Activated CD8-positive, alpha-beta T cell treated with anti-CD3 and anti-CD28 coated beads for 36 hours (primary cell): ENCODE measurements at regions not wholly inside any gene's neighbourhood (a gene's known extent, or its start where the extent isn't known, plus 50 kb on each side); places are given as distances from the start of the nearest gene placed in this dataset.
"Not testable (repeated sequence)": the region's sequence is repeated elsewhere in the genome, so short reads cannot be mapped to it uniquely, and the experiment has no call there.

Experiments
- ATAC-seq: fragments of 200-7000 bp; cut with Tn5 transposase; one replicate; pipeline ENCODE4 v1.10.0; 2021; ENCODE audit warnings: mild to moderate bottlenecking, moderate library complexity
- CTCF ChIA-PET: fragments of 350-600 bp; sonication (Branson Sonifier 250); formaldehyde crosslinking; loops from one replicate; lab custom pipeline; 2021; ENCODE audit warnings: antibody characterized with exemption; lab: Charles Lee
- POLR2A ChIA-PET: fragments of 350-600 bp; sonication (Branson Sonifier 250); formaldehyde crosslinking; loops from one replicate; lab custom pipeline; 2021; ENCODE audit warnings: antibody characterized with exemption; lab: Charles Lee
- DNase-seq: peaks from one replicate; pipeline ENCODE4 v3.0.0-alpha.2; 2020
- H3K27ac Mint-ChIP-seq: one replicate; pipeline ENCODE4 v1.8.0; 2021; ENCODE audit warnings: mild to moderate bottlenecking, mixed read lengths
- H3K27me3 Mint-ChIP-seq: one replicate; pipeline ENCODE4 v1.8.0; 2021; ENCODE audit warnings: mixed read lengths
- H3K36me3 Mint-ChIP-seq: one replicate; pipeline ENCODE4 v1.8.0; 2021; ENCODE audit warnings: low read depth, mixed read lengths
- H3K4me1 Mint-ChIP-seq: one replicate; pipeline ENCODE4 v1.8.0; 2021; ENCODE audit warnings: low read depth, mixed read lengths
- H3K4me3 Mint-ChIP-seq: one replicate; pipeline ENCODE4 v1.8.0; 2021; ENCODE audit warnings: mild to moderate bottlenecking, moderate library complexity, mixed read lengths
- H3K9me3 Mint-ChIP-seq: one replicate; pipeline ENCODE4 v1.8.0; 2021; ENCODE audit warnings: mixed read lengths
- intact Hi-C: fragments of 100-400 bp; cut with micrococcal nuclease; formaldehyde crosslinking; loops from one replicate; pipeline ENCODE4 v1.10.0; 2022
- TF ChIP-seq, protein P1 (sequence below): fragments of 200-600 bp; IDR thresholded peaks from one replicate; pipeline ENCODE4 v1.8.0; 2022; ENCODE audit warnings: antibody characterized with exemption, mild to moderate bottlenecking

DNA sequence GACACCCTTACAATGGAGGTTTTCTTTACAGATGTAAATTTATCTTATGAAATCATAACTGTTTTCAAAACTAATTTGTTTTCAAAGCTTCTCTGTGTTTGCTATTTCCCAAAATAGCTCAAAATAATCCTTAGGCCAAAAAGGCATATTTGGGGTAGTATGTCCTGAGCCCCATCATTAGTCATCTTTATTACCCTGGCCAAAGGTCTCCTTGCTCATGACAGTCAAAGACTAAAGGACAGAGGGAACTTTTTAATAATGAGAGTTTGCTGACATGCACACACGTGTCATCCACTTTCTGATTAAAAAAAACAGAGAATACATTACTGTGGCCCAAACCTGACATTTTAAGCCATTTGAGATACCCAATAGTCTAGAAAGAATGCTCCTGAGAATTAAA is 221.9 kb upstream of the DUSP10 start:
- DNase-seq (no peak), ATAC-seq (no peak)
- POLR2A ChIA-PET: no interaction called here
- Mint-ChIP-seq H3K4me3 (no peak overlapping the region), H3K9me3 (no peaks in the 10 kb centered on the region), H3K36me3 (no peaks in the 10 kb centered on the region), H3K27ac (no peak overlapping the region), H3K27me3 (no peaks in the 10 kb centered on the region), H3K4me1 (peaks cover 18% of the 10 kb centered on the region)
- intact Hi-C loops: loop anchor here (5.0 kb wide), 1 partner anchor 186 kb away; no protein-coding TSS in a partner anchor
- CTCF ChIA-PET: no interaction called here
- TF ChIP-seq, protein P1, sequence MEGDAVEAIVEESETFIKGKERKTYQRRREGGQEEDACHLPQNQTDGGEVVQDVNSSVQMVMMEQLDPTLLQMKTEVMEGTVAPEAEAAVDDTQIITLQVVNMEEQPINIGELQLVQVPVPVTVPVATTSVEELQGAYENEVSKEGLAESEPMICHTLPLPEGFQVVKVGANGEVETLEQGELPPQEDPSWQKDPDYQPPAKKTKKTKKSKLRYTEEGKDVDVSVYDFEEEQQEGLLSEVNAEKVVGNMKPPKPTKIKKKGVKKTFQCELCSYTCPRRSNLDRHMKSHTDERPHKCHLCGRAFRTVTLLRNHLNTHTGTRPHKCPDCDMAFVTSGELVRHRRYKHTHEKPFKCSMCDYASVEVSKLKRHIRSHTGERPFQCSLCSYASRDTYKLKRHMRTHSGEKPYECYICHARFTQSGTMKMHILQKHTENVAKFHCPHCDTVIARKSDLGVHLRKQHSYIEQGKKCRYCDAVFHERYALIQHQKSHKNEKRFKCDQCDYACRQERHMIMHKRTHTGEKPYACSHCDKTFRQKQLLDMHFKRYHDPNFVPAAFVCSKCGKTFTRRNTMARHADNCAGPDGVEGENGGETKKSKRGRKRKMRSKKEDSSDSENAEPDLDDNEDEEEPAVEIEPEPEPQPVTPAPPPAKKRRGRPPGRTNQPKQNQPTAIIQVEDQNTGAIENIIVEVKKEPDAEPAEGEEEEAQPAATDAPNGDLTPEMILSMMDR: no peak

DNA sequence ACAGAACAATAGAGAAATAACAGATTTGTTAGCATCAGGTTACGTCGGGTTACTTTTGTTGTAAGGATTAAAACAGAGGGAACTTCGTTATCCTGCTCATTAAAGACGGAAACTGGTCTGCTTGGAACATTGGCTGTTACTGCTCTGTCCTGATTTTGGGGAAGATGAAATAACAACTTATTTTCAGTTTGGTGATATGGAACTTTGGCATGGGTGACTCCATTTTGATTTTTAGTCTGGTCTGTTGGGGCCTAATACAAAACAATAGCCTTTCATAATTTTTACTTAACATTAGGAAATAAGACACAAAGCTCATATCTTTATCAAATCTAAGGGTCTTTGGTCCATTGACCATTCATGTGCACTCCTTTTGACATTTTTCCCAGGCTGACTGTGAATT is 220.5 kb upstream of the DUSP10 start:
- CTCF ChIA-PET: interaction anchor here (0.6 to 1.2 kb wide), 4 partner anchors 9 to 526 kb away, joined by 3 read pairs; no protein-coding TSS in a partner anchor
- intact Hi-C loops: loop anchor here (5.0 kb wide), 1 partner anchor 185 kb away; no protein-coding TSS in a partner anchor

GRCh38 chr1:221961532-221962292 is 219.8 kb upstream of the DUSP10 start:
- H3K36me3 Mint-ChIP-seq: no peaks in the 10 kb centered on the region
- ChIA-PET CTCF (interaction anchor here (0.8 to 1.2 kb wide), 8 partner anchors 9 to 526 kb away, joined by 3 to 4 read pairs (median 3); no protein-coding TSS in a partner anchor), POLR2A (interaction anchor here (1.6 kb wide), 1 partner anchor 311 kb away, joined by 4 read pairs; no protein-coding TSS in a partner anchor)
- DNase-seq (peak; percentile 84), ATAC-seq (peak; percentile 97)
- TF ChIP-seq, protein P1: no peak
- H3K27me3 Mint-ChIP-seq: no peaks in the 10 kb centered on the region
- H3K27ac Mint-ChIP-seq: peak overlapping the region; percentile 63
- H3K4me1 Mint-ChIP-seq: peaks cover 18% of the 10 kb centered on the region
- no peaks in the 10 kb centered on the region for H3K9me3 Mint-ChIP-seq
- intact Hi-C loops: loop anchor here (5.0 kb wide), 1 partner anchor 184 kb away; no protein-coding TSS in a partner anchor
- H3K4me3 Mint-ChIP-seq: no peak overlapping the region

More for the DNA sequence above, 220.5 kb upstream of the DUSP10 start:
- peaks cover 18% of the 10 kb centered on the region for H3K4me1 Mint-ChIP-seq
- H3K36me3 Mint-ChIP-seq: no peaks in the 10 kb centered on the region
- POLR2A ChIA-PET: no interaction called here
- H3K27me3 Mint-ChIP-seq: no peaks in the 10 kb centered on the region
- no peaks in the 10 kb centered on the region for H3K9me3 Mint-ChIP-seq
- ATAC-seq (no peak), DNase-seq (no peak)
- H3K4me3 Mint-ChIP-seq: no peak overlapping the region
- H3K27ac Mint-ChIP-seq: peak overlapping the region; percentile 63
- TF ChIP-seq, protein P1: no peak

DNA sequence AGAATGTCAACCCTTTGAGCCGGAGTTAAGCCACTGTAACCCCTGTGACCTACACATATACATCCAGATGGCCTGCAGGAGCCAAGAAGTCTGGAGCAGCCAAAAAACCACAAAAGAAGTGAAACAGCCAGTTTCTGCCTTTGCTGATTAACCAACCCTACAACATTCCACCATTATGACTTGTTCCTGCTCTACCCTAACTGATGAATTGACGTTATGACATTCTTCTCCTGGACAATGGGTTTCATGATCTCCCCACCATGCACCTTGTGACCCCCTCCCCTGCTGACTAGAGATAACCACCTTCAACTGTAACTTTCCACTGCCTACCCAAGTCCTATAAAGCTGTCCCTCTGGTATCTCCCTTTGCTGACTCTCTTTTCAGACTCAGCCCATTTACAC is 216.3 kb upstream of the DUSP10 start:
- CTCF ChIA-PET, ATAC-seq, H3K9me3 Mint-ChIP-seq, H3K27me3 Mint-ChIP-seq, H3K4me3 Mint-ChIP-seq, H3K36me3 Mint-ChIP-seq, POLR2A ChIA-PET, intact Hi-C loops, H3K27ac Mint-ChIP-seq, DNase-seq: not testable (repeated sequence)
- peaks cover 18% of the 10 kb centered on the region for H3K4me1 Mint-ChIP-seq

DNA sequence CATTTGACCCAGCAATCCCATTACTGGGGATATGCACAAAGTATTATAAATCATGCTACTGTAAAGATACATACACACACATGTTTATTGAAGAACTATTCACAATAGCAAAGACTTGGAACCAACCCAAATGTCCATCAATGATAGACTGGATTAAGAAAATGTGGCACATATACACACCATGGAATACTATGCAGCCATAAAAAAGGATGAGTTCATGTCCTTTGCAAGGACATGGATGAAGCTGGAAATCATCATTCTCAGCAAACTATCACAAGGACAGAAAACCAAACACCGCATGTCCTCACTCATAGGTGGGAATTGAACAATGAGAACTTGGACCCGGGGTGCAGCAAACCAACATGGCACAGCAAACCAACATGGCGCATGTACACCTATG is 215.5 kb upstream of the DUSP10 start:
- H3K4me1 Mint-ChIP-seq: peaks cover 14% of the 10 kb centered on the region
- POLR2A ChIA-PET, DNase-seq, H3K4me3 Mint-ChIP-seq, intact Hi-C loops, H3K27me3 Mint-ChIP-seq, H3K36me3 Mint-ChIP-seq, H3K27ac Mint-ChIP-seq, ATAC-seq, H3K9me3 Mint-ChIP-seq, CTCF ChIA-PET: not testable (repeated sequence)

DNA sequence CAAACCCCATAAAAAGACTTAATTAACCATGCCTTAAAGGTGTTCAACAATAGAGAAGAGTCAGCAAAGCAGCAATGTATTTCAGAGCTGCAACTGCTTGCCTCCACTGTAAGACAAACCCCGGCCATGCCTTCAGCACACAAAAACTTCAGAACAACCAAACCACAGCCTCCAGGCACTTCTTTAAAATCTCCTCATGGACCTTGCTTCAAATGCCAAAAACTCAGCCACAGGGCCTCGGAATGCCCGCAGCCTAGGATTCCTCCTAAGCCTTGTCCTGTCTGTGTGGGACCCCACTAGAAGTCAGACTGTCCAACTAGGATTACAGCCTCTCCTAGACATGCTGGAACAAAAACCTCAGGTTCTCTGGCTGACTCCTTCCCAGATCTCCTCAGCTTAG is 208.1 kb upstream of the DUSP10 start:
- peaks cover 4% of the 10 kb centered on the region for H3K9me3 Mint-ChIP-seq
- H3K4me3 Mint-ChIP-seq: no peak overlapping the region
- no peaks in the 10 kb centered on the region for H3K4me1 Mint-ChIP-seq
- peaks cover under 1% of the 10 kb centered on the region for H3K36me3 Mint-ChIP-seq
- DNase-seq (no peak), ATAC-seq (no peak)
- intact Hi-C loops: no loop called here
- H3K27ac Mint-ChIP-seq: no peak overlapping the region
- TF ChIP-seq, protein P1: no peak
- ChIA-PET CTCF (no interaction called here), POLR2A (no interaction called here)
- H3K27me3 Mint-ChIP-seq: peaks cover 2% of the 10 kb centered on the region
